Mesothelial cell of epicardium (in vitro differentiated cells): ENCODE measurements at regions not wholly inside any gene's neighbourhood (a gene's known extent, or its start where the extent isn't known, plus 50 kb on each side); places are given as distances from the start of the nearest gene placed in this dataset.

ENCODE experiments used
- DNase-seq, 2 experiments: peaks; one replicate each; pipeline ENCODE4 v3.0.0; 2021; ENCODE audit warnings: low spot score in 2 of 2; ENCODE audit not compliant: unreplicated experiment in 2 of 2
- H3K27ac Mint-ChIP-seq: 2 replicates; pipeline ENCODE4 v1.8.0; 2021; ENCODE audit warnings: mixed read lengths
- H3K27me3 Mint-ChIP-seq: 2 replicates; pipeline ENCODE4 v1.8.0; 2021; ENCODE audit warnings: low read depth, mixed read lengths
- H3K36me3 Mint-ChIP-seq: 2 replicates; pipeline ENCODE4 v1.8.0; 2021; ENCODE audit warnings: mixed read lengths
- H3K4me1 Mint-ChIP-seq: 2 replicates; pipeline ENCODE4 v1.8.0; 2021; ENCODE audit warnings: mixed read lengths
- H3K4me3 Mint-ChIP-seq: 2 replicates; pipeline ENCODE4 v1.8.0; 2021; ENCODE audit warnings: mild to moderate bottlenecking, moderate library complexity, mixed read lengths
- H3K9me3 Mint-ChIP-seq: 2 replicates; pipeline ENCODE4 v1.8.0; 2021; ENCODE audit warnings: mixed read lengths
- TF ChIP-seq, protein P1 (sequence below): fragments of 200-600 bp; sonication (generic); IDR thresholded peaks from one replicate; pipeline ENCODE4 v1.5.0; 2021; ENCODE audit warnings: antibody characterized with exemption; ENCODE audit not compliant: unreplicated experiment

DNA sequence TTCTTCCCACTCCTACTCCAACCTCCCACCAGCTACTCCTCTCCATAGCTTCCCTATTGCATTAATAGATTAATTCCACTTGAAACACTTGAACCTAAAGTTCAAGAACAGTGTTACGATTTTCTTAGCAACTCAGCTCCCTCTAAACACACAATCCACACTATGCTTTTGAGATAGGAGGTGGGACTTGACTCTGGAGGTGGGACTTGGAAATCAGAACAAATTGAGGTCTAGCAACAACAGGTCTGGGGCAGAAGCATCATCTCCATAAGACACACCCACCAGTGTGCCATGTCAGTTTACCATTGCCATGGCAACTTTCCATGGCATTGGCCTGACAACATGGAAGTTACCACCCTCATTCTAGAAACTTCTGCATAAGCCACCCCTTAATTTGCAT, 336.5 kb upstream of the ALCAM start:
- Mint-ChIP-seq H3K36me3 (no peaks in the 10 kb centered on the region), H3K27me3 (no peaks in the 10 kb centered on the region), H3K4me1 (no peaks in the 10 kb centered on the region), H3K27ac (no peak overlapping the region), H3K9me3 (peaks cover 6% of the 10 kb centered on the region), H3K4me3 (no peak overlapping the region)
- TF ChIP-seq, protein P1, sequence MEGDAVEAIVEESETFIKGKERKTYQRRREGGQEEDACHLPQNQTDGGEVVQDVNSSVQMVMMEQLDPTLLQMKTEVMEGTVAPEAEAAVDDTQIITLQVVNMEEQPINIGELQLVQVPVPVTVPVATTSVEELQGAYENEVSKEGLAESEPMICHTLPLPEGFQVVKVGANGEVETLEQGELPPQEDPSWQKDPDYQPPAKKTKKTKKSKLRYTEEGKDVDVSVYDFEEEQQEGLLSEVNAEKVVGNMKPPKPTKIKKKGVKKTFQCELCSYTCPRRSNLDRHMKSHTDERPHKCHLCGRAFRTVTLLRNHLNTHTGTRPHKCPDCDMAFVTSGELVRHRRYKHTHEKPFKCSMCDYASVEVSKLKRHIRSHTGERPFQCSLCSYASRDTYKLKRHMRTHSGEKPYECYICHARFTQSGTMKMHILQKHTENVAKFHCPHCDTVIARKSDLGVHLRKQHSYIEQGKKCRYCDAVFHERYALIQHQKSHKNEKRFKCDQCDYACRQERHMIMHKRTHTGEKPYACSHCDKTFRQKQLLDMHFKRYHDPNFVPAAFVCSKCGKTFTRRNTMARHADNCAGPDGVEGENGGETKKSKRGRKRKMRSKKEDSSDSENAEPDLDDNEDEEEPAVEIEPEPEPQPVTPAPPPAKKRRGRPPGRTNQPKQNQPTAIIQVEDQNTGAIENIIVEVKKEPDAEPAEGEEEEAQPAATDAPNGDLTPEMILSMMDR: no peak
- DNase-seq: no peak

DNA sequence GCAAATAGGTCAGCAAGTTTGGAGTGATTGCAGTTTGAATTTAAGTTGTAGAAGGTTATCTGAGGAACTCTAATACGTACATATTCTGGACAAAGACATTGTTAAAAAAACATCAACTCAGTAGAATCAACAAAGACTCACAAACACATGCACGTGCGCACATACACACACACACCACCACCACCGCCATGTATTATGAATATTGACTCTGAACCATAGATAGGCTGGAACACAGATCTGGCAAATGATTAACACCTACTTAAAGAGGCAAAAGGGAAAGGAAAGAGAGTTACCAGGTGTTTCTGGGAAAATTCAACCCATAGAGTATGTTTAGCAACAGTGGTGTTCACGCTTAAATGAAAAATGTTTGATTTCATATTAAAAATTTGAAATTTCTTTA, 334.2 kb upstream of the ALCAM start:
- no peaks in the 10 kb centered on the region for H3K4me1 Mint-ChIP-seq
- DNase-seq: no peak
- no peaks in the 10 kb centered on the region for H3K36me3 Mint-ChIP-seq
- TF ChIP-seq, protein P1: no peak
- H3K4me3 Mint-ChIP-seq: no peak overlapping the region
- H3K27me3 Mint-ChIP-seq: no peaks in the 10 kb centered on the region
- no peaks in the 10 kb centered on the region for H3K9me3 Mint-ChIP-seq
- no peak overlapping the region for H3K27ac Mint-ChIP-seq

DNA sequence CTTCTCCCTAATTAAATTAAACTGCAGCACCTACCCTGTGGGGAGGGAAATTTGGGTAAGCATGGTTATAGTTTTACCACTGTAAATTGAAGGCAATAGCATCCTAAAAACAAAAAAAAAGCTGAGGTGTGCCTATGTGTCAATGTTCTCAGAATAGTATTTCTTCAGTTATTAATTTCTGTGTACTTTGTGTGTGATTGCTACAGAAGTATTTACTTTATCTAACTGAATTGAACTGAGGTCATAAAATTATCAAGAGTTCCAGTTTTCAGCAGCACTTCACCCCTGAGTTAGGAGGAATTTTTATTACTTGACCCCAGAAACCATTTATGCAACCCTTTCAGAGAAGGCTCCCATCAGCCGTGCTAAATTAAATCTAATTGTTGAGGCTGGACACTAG, 333.6 kb upstream of the ALCAM start:
- Mint-ChIP-seq H3K27ac (no peak overlapping the region), H3K27me3 (no peaks in the 10 kb centered on the region), H3K4me1 (no peaks in the 10 kb centered on the region), H3K9me3 (no peaks in the 10 kb centered on the region), H3K4me3 (no peak overlapping the region), H3K36me3 (no peaks in the 10 kb centered on the region)
- DNase-seq: no peak
- TF ChIP-seq, protein P1: no peak

DNA sequence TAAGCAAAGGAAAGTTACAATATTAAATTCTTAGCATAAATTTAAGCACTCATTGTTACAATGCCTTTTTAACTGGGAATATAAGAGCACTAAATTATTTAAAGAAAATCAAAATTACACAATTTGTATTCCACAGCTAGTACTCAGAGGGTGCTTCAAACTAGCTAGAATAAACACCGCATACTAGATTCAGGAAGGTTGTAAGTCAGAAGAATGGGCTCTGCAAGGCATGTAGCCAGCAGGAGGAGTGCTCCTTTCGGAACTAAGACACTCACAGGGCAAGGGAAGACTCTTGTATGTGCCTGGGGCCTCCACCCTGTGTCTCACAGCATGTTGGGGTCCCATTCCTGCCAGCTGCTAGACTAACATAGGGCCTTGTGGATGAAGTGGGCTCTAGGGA, 327.7 kb upstream of the ALCAM start:
- TF ChIP-seq, protein P1: no peak
- H3K27ac Mint-ChIP-seq: no peak overlapping the region

DNA sequence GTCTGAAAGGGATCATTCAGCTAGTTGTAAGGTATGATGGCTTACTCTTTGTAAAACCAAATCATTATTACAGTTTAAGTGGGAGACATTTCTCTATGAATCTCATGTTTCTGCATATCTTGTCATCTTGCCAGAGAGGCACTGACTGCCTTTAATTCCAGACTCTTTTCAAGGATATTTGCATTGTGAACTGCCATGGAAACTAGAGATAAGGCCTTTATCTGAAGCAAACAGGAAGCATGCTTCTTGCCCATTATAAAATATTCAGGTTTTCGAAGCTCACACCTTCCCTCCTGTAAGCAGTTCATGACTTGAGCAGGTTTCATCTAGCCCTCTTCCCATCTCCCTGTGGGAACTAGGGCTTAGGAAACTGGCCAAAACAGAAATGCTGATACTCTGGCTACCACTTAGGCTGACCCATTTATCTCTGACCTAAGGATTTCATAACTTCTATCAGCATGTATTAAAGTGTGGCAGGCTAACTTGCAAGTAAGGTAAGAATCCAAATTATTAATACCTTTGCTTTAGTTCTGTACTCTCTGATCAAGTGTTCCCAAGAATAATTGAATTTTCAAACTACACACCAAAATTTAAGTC, 326.6 kb upstream of the ALCAM start:
- Mint-ChIP-seq H3K27ac (no peak overlapping the region), H3K9me3 (no peaks in the 10 kb centered on the region), H3K36me3 (no peaks in the 10 kb centered on the region), H3K27me3 (no peaks in the 10 kb centered on the region), H3K4me1 (no peaks in the 10 kb centered on the region), H3K4me3 (no peak overlapping the region)
- no peak for DNase-seq
- TF ChIP-seq, protein P1: no peak

More for the DNA sequence above, 327.7 kb upstream of the ALCAM start:
- no peaks in the 10 kb centered on the region for H3K36me3 Mint-ChIP-seq
- no peaks in the 10 kb centered on the region for H3K27me3 Mint-ChIP-seq
- no peak for DNase-seq
- H3K9me3 Mint-ChIP-seq: no peaks in the 10 kb centered on the region
- no peak overlapping the region for H3K4me3 Mint-ChIP-seq
- H3K4me1 Mint-ChIP-seq: no peaks in the 10 kb centered on the region

DNA sequence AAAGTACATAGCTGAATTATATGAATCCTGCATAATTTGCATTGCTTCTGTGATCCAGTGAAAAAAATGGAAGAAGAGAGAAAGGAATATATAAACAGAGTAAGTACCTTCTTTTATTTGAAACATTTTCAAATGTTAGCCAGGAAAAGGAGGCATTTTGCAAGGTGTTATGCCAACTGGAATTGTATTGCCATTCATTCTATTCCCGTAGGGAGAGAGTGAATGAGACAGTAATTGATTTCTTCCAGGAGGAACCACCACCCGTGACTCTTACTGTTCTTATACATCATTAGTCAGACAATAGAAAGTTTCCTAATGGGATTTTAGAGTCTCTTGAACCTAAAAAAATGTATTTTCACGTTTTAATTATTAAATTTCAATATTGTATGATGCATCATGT, 324.1 kb upstream of the ALCAM start:
- no peaks in the 10 kb centered on the region for H3K4me1 Mint-ChIP-seq
- H3K4me3 Mint-ChIP-seq: no peak overlapping the region
- no peaks in the 10 kb centered on the region for H3K9me3 Mint-ChIP-seq
- no peaks in the 10 kb centered on the region for H3K36me3 Mint-ChIP-seq
- H3K27me3 Mint-ChIP-seq: no peaks in the 10 kb centered on the region
- TF ChIP-seq, protein P1: no peak
- no peak overlapping the region for H3K27ac Mint-ChIP-seq
- DNase-seq: no peak
